SK-N-SH treated with all-trans-retinoic acid at 6 μM for 48 hours (cell line): ENCODE measurements at regions not wholly inside any gene's neighbourhood (a gene's known extent, or its start where the extent isn't known, plus 50 kb on each side); places are given as distances from the start of the nearest gene placed in this dataset.

Source experiments
- ARNTL ChIP-seq: fragments of 450-650 bp; formaldehyde crosslinking; IDR thresholded peaks from 2 replicates; pipeline ENCODE4 v1.5.0; 2020; ENCODE audit warnings: low read depth, mild to moderate bottlenecking, moderate library complexity, borderline replicate concordance
- CSDC2 ChIP-seq: fragments of 250-450 bp; sonication (Bioruptor Pico); IDR thresholded peaks from 2 replicates; pipeline ENCODE4 v1.5.0; 2020; ENCODE audit warnings: mild to moderate bottlenecking, moderate library complexity
- ESRRG ChIP-seq: fragments of 250-450 bp; sonication (Bioruptor Pico); IDR thresholded peaks from 2 replicates; pipeline ENCODE4 v1.6.1; 2021; ENCODE audit warnings: mild to moderate bottlenecking
- OSR1 ChIP-seq: fragments of 250-450 bp; sonication (Bioruptor Pico); IDR thresholded peaks from 2 replicates; pipeline ENCODE4 v1.8.0; 2022; ENCODE audit warnings: moderate library complexity, mild to moderate bottlenecking, inconsistent platforms
- RARB ChIP-seq: fragments of 250-450 bp; sonication (Bioruptor Pico); IDR thresholded peaks from 2 replicates; pipeline ENCODE4 v1.8.0; 2021; ENCODE audit warnings: mild to moderate bottlenecking, moderate library complexity
- TOX ChIP-seq: fragments of 250-450 bp; sonication (Bioruptor Pico); IDR thresholded peaks from 2 replicates; pipeline ENCODE4 v1.8.0; 2021; ENCODE audit warnings: mild to moderate bottlenecking, moderate library complexity, borderline replicate concordance
- ZFP3 ChIP-seq: fragments of 250-450 bp; sonication (Bioruptor Pico); IDR thresholded peaks from 2 replicates; pipeline ENCODE4 v1.5.0; 2020; ENCODE audit warnings: mild to moderate bottlenecking, moderate library complexity
- ZFP30 ChIP-seq: fragments of 450-650 bp; formaldehyde crosslinking; IDR thresholded peaks from 2 replicates; pipeline ENCODE4 v1.5.0; 2022; ENCODE audit warnings: mild to moderate bottlenecking, moderate library complexity
- ZNF70 ChIP-seq: fragments of 450-650 bp; formaldehyde crosslinking; IDR thresholded peaks from 2 replicates; pipeline ENCODE4 v1.5.0; 2020; ENCODE audit warnings: mild to moderate bottlenecking, moderate library complexity
- TF ChIP-seq, protein P1 (sequence below): fragments of 250-450 bp; sonication (Bioruptor Pico); IDR thresholded peaks from 2 replicates; pipeline ENCODE4 v1.8.0; 2020; ENCODE audit warnings: mild to moderate bottlenecking, moderate library complexity, borderline replicate concordance

GRCh38 chr12:13273097-13273496 lies 76.6 kb downstream of the EMP1 start:
- TF ChIP-seq TOX (no peak), RARB (CRISPR knock-in tag) (no peak), ZNF70 (CRISPR knock-in tag) (no peak), CSDC2 (no peak), ZFP30 (CRISPR knock-in tag) (no peak), ESRRG (no peak), OSR1 (CRISPR knock-in tag) (no peak), ZFP3 (no peak), ARNTL (CRISPR knock-in tag) (no peak)
- TF ChIP-seq, protein P1, sequence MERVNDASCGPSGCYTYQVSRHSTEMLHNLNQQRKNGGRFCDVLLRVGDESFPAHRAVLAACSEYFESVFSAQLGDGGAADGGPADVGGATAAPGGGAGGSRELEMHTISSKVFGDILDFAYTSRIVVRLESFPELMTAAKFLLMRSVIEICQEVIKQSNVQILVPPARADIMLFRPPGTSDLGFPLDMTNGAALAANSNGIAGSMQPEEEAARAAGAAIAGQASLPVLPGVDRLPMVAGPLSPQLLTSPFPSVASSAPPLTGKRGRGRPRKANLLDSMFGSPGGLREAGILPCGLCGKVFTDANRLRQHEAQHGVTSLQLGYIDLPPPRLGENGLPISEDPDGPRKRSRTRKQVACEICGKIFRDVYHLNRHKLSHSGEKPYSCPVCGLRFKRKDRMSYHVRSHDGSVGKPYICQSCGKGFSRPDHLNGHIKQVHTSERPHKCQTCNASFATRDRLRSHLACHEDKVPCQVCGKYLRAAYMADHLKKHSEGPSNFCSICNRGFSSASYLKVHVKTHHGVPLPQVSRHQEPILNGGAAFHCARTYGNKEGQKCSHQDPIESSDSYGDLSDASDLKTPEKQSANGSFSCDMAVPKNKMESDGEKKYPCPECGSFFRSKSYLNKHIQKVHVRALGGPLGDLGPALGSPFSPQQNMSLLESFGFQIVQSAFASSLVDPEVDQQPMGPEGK (CRISPR knock-in tag), result no peak
